ENCODE measurements at regions not wholly inside any gene's neighbourhood (a gene's known extent, or its start where the extent isn't known, plus 50 kb on each side); places are given as distances from the start of the nearest gene placed in this dataset.

DNA sequence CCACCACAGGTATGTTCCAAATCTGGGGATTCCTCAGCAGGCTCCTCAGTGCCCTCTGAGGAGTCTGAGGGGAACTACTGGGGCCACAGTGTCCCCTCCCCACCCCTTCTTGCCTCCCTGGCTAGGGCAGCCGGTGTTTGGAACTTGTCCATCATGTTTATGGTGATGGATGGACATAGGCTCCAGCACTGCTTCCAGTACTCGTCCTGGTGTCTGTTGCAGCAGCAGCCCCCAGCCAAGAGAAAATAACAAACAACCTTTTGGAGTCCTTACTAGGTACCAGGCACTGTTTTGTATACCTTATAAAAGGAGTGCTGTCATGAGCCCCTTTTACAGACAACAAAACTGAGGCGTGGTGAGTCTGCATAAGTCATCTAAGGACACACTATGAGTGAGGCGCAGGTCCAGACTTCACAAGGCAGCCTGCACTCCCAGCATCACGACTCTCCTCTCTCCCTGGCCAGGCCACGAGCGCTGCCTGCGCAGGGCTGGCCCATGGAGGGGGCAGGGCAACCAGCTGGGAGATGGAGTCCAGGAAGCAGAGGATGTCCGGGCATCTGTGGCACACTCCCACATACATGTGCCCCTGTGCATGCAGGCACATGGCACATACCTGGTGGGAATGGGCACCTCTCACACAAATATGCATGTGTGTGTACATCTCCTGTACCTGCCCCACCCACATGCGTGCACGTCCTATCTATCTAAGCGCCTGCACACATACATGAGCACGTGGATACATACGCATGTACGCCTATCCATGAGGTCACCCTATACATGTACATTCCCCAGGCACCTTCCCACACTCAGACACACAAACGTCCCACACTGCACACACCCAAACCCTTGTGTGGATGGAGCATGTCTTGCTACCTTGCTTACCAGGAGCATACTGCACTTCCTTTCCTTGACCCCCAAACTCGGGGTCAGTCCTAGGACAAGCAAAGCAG is 152.7 kb downstream of the VEGFA start (continued):
- 0 out of 2 replicates have a peak, but pooled peaks have one; percentile 9 for TF ChIP-seq RREB1 (CRISPR knock-in tag; IDR thresholded peaks at IDR 0.05)
- TF ChIP-seq PTBP1 (IDR thresholded peaks at IDR 0.05; ENCODE audit: low read depth, low read length) = 0 out of 2 replicates have a peak, but pooled peaks have one; percentile 27
- TF ChIP-seq ZNF121 (CRISPR knock-in tag; conservative IDR thresholded peaks at IDR 0.05) = no peak
- TF ChIP-seq TFAP4 (CRISPR knock-in tag; IDR thresholded peaks at IDR 0.05; ENCODE audit: borderline replicate concordance) = peak; percentile 36; the same call in 1 of the 2 replicates
- peak; percentile 30 for TF ChIP-seq HMGN3 (IDR thresholded peaks at IDR 0.05; ENCODE audit: borderline replicate concordance, extremely low read depth, insufficient read length, low read depth, low read length)
- TF ChIP-seq RCOR1 (IDR thresholded peaks at IDR 0.05; ENCODE audit: borderline replicate concordance in 1 of 2, low read depth in 2 of 2, low read length in 2 of 2) = peak in 1 of 2 experiments; percentile 69; a peak in 2 of 4 replicates
- 0 out of 4 replicates have a peak, but pooled peaks of 1 of the 2 experiments have one; percentile 16 for TF ChIP-seq SRF (CRISPR knock-in tag; IDR thresholded peaks at IDR 0.05)
- TF ChIP-seq HDAC2 (IDR thresholded peaks at IDR 0.05) = peak; percentile 84; the same call in 1 of the 2 replicates

Data from K562 (cell line).